Sigmoid colon (tissue), 4 donors: ENCODE measurements at regions not wholly inside any gene's neighbourhood (a gene's known extent, or its start where the extent isn't known, plus 50 kb on each side); places are given as distances from the start of the nearest gene placed in this dataset.

ENCODE experiments used
- CTCF ChIP-seq, 4 experiments: fragments of 450-650 bp in 3 of 4; fragments of 200-600 bp in 1 of 4; IDR thresholded peaks; one replicate each; pipeline ENCODE4 v1.5.1; 2016 to 2019; ENCODE audit warnings: antibody characterized with exemption in 4 of 4, mild to moderate bottlenecking in 3 of 4, moderate library complexity in 2 of 4
- EP300 ChIP-seq, 4 donors: sonication (generic); formaldehyde crosslinking; IDR thresholded peaks; one replicate each; pipeline ENCODE4 v1.6.1; 2017; ENCODE audit warnings: antibody characterized with exemption in 4 of 4
- POLR2A ChIP-seq, 2 donors: fragments of 450-650 bp; IDR thresholded peaks; one replicate each; pipeline ENCODE4 v1.6.1; 2016; ENCODE audit warnings: antibody characterized with exemption in 2 of 2, mild to moderate bottlenecking in 2 of 2, moderate library complexity in 2 of 2

GRCh38 chrX:34770511-34770910 lies 113.4 kb upstream of the TMEM47 start:
- TF ChIP-seq POLR2A (IDR thresholded peaks at IDR 0.05), result no peak
- TF ChIP-seq CTCF (IDR thresholded peaks at IDR 0.05), result no peak
- TF ChIP-seq EP300 (IDR thresholded peaks at IDR 0.05), result no peak
